ENCODE measurements at regions not wholly inside any gene's neighbourhood (a gene's known extent, or its start where the extent isn't known, plus 50 kb on each side); places are given as distances from the start of the nearest gene placed in this dataset.

GRCh38 chr4:184538023-184538599 is 63.8 kb upstream of the IRF2 start:
- TF ChIP-seq, protein P1, sequence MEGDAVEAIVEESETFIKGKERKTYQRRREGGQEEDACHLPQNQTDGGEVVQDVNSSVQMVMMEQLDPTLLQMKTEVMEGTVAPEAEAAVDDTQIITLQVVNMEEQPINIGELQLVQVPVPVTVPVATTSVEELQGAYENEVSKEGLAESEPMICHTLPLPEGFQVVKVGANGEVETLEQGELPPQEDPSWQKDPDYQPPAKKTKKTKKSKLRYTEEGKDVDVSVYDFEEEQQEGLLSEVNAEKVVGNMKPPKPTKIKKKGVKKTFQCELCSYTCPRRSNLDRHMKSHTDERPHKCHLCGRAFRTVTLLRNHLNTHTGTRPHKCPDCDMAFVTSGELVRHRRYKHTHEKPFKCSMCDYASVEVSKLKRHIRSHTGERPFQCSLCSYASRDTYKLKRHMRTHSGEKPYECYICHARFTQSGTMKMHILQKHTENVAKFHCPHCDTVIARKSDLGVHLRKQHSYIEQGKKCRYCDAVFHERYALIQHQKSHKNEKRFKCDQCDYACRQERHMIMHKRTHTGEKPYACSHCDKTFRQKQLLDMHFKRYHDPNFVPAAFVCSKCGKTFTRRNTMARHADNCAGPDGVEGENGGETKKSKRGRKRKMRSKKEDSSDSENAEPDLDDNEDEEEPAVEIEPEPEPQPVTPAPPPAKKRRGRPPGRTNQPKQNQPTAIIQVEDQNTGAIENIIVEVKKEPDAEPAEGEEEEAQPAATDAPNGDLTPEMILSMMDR (IDR thresholded peaks at IDR 0.05; ENCODE audit: low read length): peak; percentile 63
- no peak for TF ChIP-seq EZH2phosphoT487 (IDR thresholded peaks at IDR 0.05; ENCODE audit: low read length)

Data from MM.1S (cell line).